ENCODE measurements at regions not wholly inside any gene's neighbourhood (a gene's known extent, or its start where the extent isn't known, plus 50 kb on each side); places are given as distances from the start of the nearest gene placed in this dataset.

DNA sequence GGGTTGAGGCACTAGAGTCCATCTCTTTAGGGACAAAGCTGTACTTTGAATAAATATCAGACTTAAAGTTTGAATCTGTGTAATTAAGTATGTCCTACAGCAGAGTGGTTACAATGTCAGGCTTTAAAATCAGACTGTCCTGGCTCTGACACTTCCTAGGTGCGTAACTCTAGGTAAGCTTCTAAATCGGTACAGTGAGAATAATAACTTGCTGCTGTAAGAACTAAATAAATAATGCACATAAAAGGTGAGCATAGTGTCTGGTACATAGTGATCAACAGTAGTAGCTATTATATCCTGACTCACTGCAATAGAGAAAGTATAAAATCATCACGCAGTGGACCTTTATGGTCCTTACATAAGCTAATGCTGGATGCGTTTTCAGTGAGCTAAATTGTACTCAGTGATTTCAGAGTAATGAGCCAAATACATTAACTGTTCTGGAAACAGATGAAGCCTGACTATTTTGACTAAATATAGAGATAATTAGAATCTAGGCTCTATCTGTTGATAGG, 72.2 kb upstream of the PDK4 start:
- DNase-seq: no peak

DNA sequence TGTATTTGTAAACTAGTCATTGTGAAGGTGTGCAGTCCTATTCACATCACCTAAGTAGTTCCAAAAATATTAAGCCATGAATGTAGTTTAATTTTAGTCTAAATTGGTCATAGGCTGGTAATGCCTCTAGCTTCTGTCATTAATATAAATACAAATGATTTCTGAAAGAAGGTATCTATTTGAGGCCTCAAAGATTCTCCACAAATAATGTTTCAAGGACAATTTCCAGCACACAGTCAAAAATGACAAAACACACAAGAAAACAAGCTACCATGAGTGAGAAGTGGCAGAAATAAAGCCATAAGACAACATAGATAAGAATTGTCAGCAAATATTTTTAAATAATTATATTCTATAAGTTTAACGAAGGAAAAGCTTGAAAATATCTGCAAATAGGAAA, 66.7 kb upstream of the PDK4 start:
- no peak for DNase-seq

DNA sequence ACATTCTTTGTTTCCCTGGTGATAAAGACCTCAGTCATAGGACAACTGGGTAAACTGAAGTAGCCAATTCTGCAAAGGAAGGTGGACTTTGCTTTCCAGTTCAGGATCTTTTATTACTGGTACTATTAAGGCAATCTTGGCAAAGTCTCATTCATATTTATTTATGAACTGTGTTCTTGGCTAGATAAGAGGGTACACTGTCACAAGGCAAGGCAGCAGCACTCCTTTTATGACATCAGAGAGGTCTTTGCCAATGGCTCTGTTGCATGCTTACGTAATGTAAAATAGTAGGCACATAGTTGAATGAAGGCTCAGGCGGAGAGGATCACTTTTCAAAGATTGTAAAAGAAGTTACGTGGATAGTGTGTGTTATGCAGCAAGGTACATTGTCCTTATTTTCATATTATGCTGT, 63.7 kb upstream of the PDK4 start:
- no peak for DNase-seq

DNA sequence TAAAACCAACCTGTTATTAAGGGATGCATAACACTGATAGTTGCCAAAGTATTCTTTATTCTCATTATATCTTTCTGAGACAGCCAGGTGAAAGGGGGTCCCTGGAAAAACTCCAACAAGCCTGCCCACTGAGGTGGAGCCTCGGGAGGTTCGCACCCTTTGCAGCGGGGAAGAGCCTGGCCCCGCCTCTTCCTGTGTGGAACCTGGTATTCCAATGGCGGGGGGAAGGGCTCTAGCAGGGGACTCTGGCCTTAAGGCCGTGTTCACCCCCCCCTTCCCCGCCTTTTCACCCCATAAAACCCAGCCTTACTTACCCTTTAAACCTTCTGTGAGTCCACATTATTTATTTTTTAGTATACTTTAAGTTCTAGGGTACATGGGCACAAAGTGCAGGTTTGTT, 62.4 kb upstream of the PDK4 start:
- DNase-seq: no peak

DNA sequence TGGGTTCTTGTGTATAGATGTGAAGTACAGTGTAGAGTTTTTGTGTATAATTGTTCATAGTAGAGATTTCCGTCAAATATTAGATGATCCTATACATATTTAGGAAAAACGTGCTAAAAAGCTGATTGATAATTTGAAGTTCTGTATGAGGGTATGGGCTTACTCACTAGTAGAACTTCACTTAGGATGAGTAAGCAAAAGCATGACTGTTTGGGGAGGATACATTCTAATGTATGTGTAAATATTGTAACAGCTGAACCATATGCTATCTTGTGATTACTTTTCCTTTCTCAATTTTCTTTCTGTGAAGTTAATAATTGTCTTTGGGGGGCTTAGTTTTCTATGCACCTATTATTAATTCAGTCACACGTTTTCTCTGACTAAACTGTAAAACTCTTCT, 53.2 kb upstream of the PDK4 start:
- no peak for DNase-seq

DNA sequence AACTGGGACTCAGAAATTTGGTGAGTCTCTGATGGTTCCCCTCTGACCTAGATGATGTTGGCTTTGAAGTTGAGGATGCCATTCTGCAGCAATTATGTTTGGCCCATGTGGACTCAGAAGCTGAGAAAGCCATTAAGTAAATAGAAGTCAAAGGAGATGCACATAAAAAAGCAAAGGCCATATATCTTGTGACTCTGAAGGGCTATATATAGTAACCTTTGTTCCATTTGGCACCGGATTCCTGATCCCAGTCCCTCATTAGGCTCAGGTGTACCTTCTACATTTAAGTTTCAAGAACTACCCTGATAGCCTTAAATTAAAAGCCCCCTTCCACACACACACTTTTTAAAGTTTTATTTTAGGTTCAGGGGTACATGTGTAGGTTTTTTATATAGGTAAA, 50.0 kb upstream of the PDK4 start:
- DNase-seq: no peak

All from muscle of arm (tissue), 1 donor.